H9 (cell line): ENCODE measurements at regions not wholly inside any gene's neighbourhood (a gene's known extent, or its start where the extent isn't known, plus 50 kb on each side); places are given as distances from the start of the nearest gene placed in this dataset.

ENCODE experiments used
- DNase-seq: peaks from one replicate; pipeline ENCODE4 v3.0.0-alpha.2; 2017
- H2AFZ ChIP-seq: one replicate; pipeline ENCODE4 v1.6.1; 2013; ENCODE audit warnings: mild to moderate bottlenecking, low read length, control low read depth, moderate library complexity
- H2AK5ac ChIP-seq: 2 replicates; pipeline ENCODE4 v1.6.1; 2013; ENCODE audit warnings: low read length, control low read depth, mixed read lengths; ENCODE audit not compliant: insufficient read length
- H2BK120ac ChIP-seq: one replicate; pipeline ENCODE4 v1.6.1; 2013; ENCODE audit warnings: low read depth, mild to moderate bottlenecking, low read length, control low read depth, inconsistent platforms; ENCODE audit not compliant: poor library complexity, severe bottlenecking
- H2BK12ac ChIP-seq: 2 replicates; pipeline ENCODE4 v1.6.1; 2013; ENCODE audit warnings: low read length, control low read depth, mixed read lengths, low read depth; ENCODE audit not compliant: insufficient read length
- H2BK15ac ChIP-seq: 2 replicates; pipeline ENCODE4 v1.6.1; 2013; ENCODE audit warnings: low read depth, low read length, control low read depth
- H2BK20ac ChIP-seq: one replicate; pipeline ENCODE4 v1.6.1; 2013; ENCODE audit warnings: low read depth, mild to moderate bottlenecking, low read length, control low read depth, inconsistent platforms; ENCODE audit not compliant: poor library complexity, severe bottlenecking
- H2BK5ac ChIP-seq: 2 replicates; pipeline ENCODE4 v1.6.1; 2013; ENCODE audit warnings: low read length, control low read depth, mixed read lengths; ENCODE audit not compliant: insufficient read length
- H3K14ac ChIP-seq: 2 replicates; pipeline ENCODE4 v1.6.1; 2013; ENCODE audit warnings: low read length, control low read depth; ENCODE audit not compliant: insufficient read depth
- H3K18ac ChIP-seq: 2 replicates; pipeline ENCODE4 v1.6.1; 2013; ENCODE audit warnings: low read depth, mild to moderate bottlenecking, mixed read lengths, low read length, control low read depth; ENCODE audit not compliant: insufficient read length
- H3K23ac ChIP-seq: 2 replicates; pipeline ENCODE4 v1.6.1; 2013; ENCODE audit warnings: low read length, control low read depth, mixed read lengths, low read depth; ENCODE audit not compliant: insufficient read length
- H3K23me2 ChIP-seq: 2 replicates; pipeline ENCODE4 v1.6.1; 2013; ENCODE audit warnings: low read depth, mild to moderate bottlenecking, mixed read lengths, low read length, control low read depth; ENCODE audit not compliant: insufficient read length, poor library complexity, severe bottlenecking
- H3K27ac ChIP-seq: 2 replicates; pipeline ENCODE4 v1.5.1; 2013; ENCODE audit warnings: low read length, control low read depth, mixed read lengths, low read depth; ENCODE audit not compliant: insufficient read length
- H3K27me3 ChIP-seq: 2 replicates; pipeline ENCODE4 v1.6.1; 2013; ENCODE audit warnings: low read length, control low read depth, inconsistent platforms; ENCODE audit not compliant: insufficient read depth
- H3K4ac ChIP-seq: 2 replicates; pipeline ENCODE4 v1.6.1; 2013; ENCODE audit warnings: low read depth, mild to moderate bottlenecking, control low read depth, inconsistent platforms, low read length, moderate library complexity
- H3K4me1 ChIP-seq: 2 replicates; pipeline ENCODE4 v1.6.1; 2013; ENCODE audit warnings: low read length, control low read depth, inconsistent platforms; ENCODE audit not compliant: insufficient read depth
- H3K4me2 ChIP-seq: 2 replicates; pipeline ENCODE4 v1.6.1; 2013; ENCODE audit warnings: low read length, control low read depth, mixed read lengths; ENCODE audit not compliant: insufficient read length, insufficient read depth
- H3K56ac ChIP-seq: 2 replicates; pipeline ENCODE4 v1.6.1; 2013; ENCODE audit warnings: low read depth, mild to moderate bottlenecking, mixed read lengths, low read length, control low read depth; ENCODE audit not compliant: insufficient read length
- H3K79me1 ChIP-seq: 2 replicates; pipeline ENCODE4 v1.6.1; 2013; ENCODE audit warnings: low read depth, mild to moderate bottlenecking, moderate library complexity, low read length, control low read depth, inconsistent platforms; ENCODE audit not compliant: insufficient read depth, poor library complexity, severe bottlenecking
- H3K79me2 ChIP-seq: 2 replicates; pipeline ENCODE4 v1.6.1; 2013; ENCODE audit warnings: low read length, control low read depth, inconsistent platforms; ENCODE audit not compliant: insufficient read depth
- H3K9ac ChIP-seq: 2 replicates; pipeline ENCODE4 v1.6.1; 2013; ENCODE audit warnings: low read length, control low read depth, mixed read lengths; ENCODE audit not compliant: insufficient read length; ENCODE audit errors: extremely low read depth
- H3K9me3 ChIP-seq: one replicate; pipeline ENCODE4 v1.6.1; 2013; ENCODE audit warnings: low read depth, low read length, inconsistent platforms; ENCODE audit not compliant: control insufficient read depth
- H3T11ph ChIP-seq: one replicate; pipeline ENCODE4 v1.6.1; 2013; ENCODE audit warnings: mild to moderate bottlenecking, low read length, control low read depth, inconsistent platforms
- H4K20me1 ChIP-seq: one replicate; pipeline ENCODE4 v1.6.1; 2013; ENCODE audit not compliant: control insufficient read depth, insufficient read length, insufficient read depth
- H4K5ac ChIP-seq: 2 replicates; pipeline ENCODE4 v1.6.1; 2013; ENCODE audit warnings: low read depth, mild to moderate bottlenecking, mixed read lengths, low read length, control low read depth; ENCODE audit not compliant: insufficient read length
- H4K8ac ChIP-seq: replicated peaks from 2 replicates; pipeline ENCODE4 v1.6.1; 2013; ENCODE audit warnings: low read length, control low read depth, mixed read lengths, low read depth; ENCODE audit not compliant: insufficient read length
- H4K91ac ChIP-seq: 2 replicates; pipeline ENCODE4 v1.6.1; 2013; ENCODE audit warnings: low read depth, mild to moderate bottlenecking, moderate library complexity, mixed read lengths, low read length, control low read depth; ENCODE audit not compliant: insufficient read length
- H3K27ac Mint-ChIP-seq, 3 experiments: 2 replicates in 2 of 3; 3 replicates in 1 of 3; pipeline ENCODE4 v1.8.0; 2020 to 2021; ENCODE audit warnings: mixed read lengths in 3 of 3, mild to moderate bottlenecking in 1 of 3, moderate library complexity in 1 of 3
- H3K27me3 Mint-ChIP-seq: 2 replicates; pipeline ENCODE4 v1.8.0; 2021; ENCODE audit warnings: low read depth, mild to moderate bottlenecking, moderate library complexity, mixed read lengths
- H3K36me3 Mint-ChIP-seq, 3 experiments: 2 replicates in 2 of 3; 3 replicates in 1 of 3; pipeline ENCODE4 v1.8.0; 2020 to 2021; ENCODE audit warnings: low read depth in 3 of 3, mixed read lengths in 3 of 3; ENCODE audit not compliant: insufficient read depth in 1 of 3
- H3K4me1 Mint-ChIP-seq, 2 experiments: 2 replicates each; pipeline ENCODE4 v1.8.0; 2020; ENCODE audit warnings: mixed read lengths in 2 of 2
- H3K4me3 Mint-ChIP-seq, 2 experiments: 2 replicates in 1 of 2; 3 replicates in 1 of 2; pipeline ENCODE4 v1.8.0; 2020 to 2021; ENCODE audit warnings: mild to moderate bottlenecking in 2 of 2, mixed read lengths in 2 of 2, moderate library complexity in 1 of 2
- H3K9me3 Mint-ChIP-seq, 2 experiments: 2 replicates in 1 of 2; 3 replicates in 1 of 2; pipeline ENCODE4 v1.8.0; 2020; ENCODE audit warnings: mild to moderate bottlenecking in 2 of 2, mixed read lengths in 2 of 2, moderate library complexity in 1 of 2
- CTCF ChIP-seq: fragments of 200-600 bp; sonication (generic); conservative IDR thresholded peaks from 3 replicates; pipeline ENCODE4 v1.8.0; 2021; ENCODE audit warnings: antibody characterized with exemption, mild to moderate bottlenecking
- WGBS: extraction: QIAGEN DNeasy Blood & Tissue Kit; methylation state at CpG from one replicate; pipeline ENCODE4 v1.1.7; 2013; ENCODE audit warnings: missing lambda C conversion rate, low lambda C conversion rate, mixed read lengths; ENCODE audit not compliant: insufficient read length; ENCODE audit errors: extremely low coverage; 5-methylcytosine and 5-hydroxymethylcytosine counted together

- Histone ChIP-seq H3T11ph (no peak overlapping the region), H4K91ac (no peak overlapping the region), H3K9me3 (no peaks in the 10 kb centered on the region), H3K56ac (no peak overlapping the region), H2BK20ac (no peak overlapping the region), H3K23ac (no peak overlapping the region), H3K9ac (no peak overlapping the region), H2AFZ (no peak overlapping the region), H2BK12ac (no peak overlapping the region), H4K5ac (no peak overlapping the region), H4K20me1 (no peaks in the 10 kb centered on the region), H3K27me3 (no peaks in the 10 kb centered on the region), H3K4me1 (peaks cover 9% of the 10 kb centered on the region), H3K79me1 (no peaks in the 10 kb centered on the region), H3K14ac (no peak overlapping the region), H2AK5ac (no peak overlapping the region), H3K4me2 (no peak overlapping the region), H2BK5ac (no peak overlapping the region), H3K27ac (no peak overlapping the region), H4K8ac (no peak overlapping the region), H3K18ac (no peak overlapping the region), H2BK15ac (no peak overlapping the region), H3K23me2 (no peaks in the 10 kb centered on the region), H3K79me2 (no peaks in the 10 kb centered on the region), H3K4ac (no peak overlapping the region), H2BK120ac (no peak overlapping the region)
- Mint-ChIP-seq H3K27me3 (peaks cover 35% of the 10 kb centered on the region), H3K36me3 (peaks cover 0 to 12% (median 4%) of the 10 kb centered on the region in 3 experiments; a peak in 5 of 7 replicates), H3K4me1 (peaks cover 48 to 56% of the 10 kb centered on the region in 2 experiments), H3K4me3 (no peak overlapping the region), H3K9me3 (peaks cover 7 to 8% of the 10 kb centered on the region in 2 experiments; a peak in 4 of 5 replicates), H3K27ac (no peak overlapping the region; a peak in 1 of 7 replicates)
- TF ChIP-seq CTCF = no peak
- no peak for DNase-seq
- no CpG with 5 or more reads among the region's 3 CpGs for WGBS
Observed at GRCh38 chr1:96464991-96465390, 256.6 kb upstream of the PTBP2 start.
